RPMI8226 (cell line): ENCODE measurements at regions not wholly inside any gene's neighbourhood (a gene's known extent, or its start where the extent isn't known, plus 50 kb on each side); places are given as distances from the start of the nearest gene placed in this dataset.

Experiments used
- DNase-seq: peaks from one replicate; pipeline ENCODE4 v3.0.0-alpha.2; 2015

- no peak for DNase-seq
These were observed 77.7 kb upstream of the MAP4K3 start for GRCh38 chr2:39514825-39515224.

- DNase-seq, result no peak
These were observed 78.3 kb upstream of the MAP4K3 start for GRCh38 chr2:39515273-39515896.

- no peak for DNase-seq
These were observed 78.8 kb upstream of the MAP4K3 start for GRCh38 chr2:39515897-39516346.

- no peak for DNase-seq
These were observed 79.4 kb upstream of the MAP4K3 start for GRCh38 chr2:39516347-39517101.

- no peak for DNase-seq
These were observed 80.0 kb upstream of the MAP4K3 start for GRCh38 chr2:39517102-39517436.

- DNase-seq, result no peak
These were observed 80.5 kb upstream of the MAP4K3 start for GRCh38 chr2:39517622-39518021.

GRCh38 chr2:39519886-39520285 is 82.8 kb upstream of the MAP4K3 start:
- DNase-seq, result no peak

- DNase-seq, result no peak
These were observed 84.9 kb upstream of the MAP4K3 start for GRCh38 chr2:39521876-39522517.

GRCh38 chr2:39522518-39522877 is 85.4 kb upstream of the MAP4K3 start:
- no peak for DNase-seq

GRCh38 chr2:39523308-39524044 is 86.4 kb upstream of the MAP4K3 start:
- no peak for DNase-seq

- no peak for DNase-seq
These were observed 87.0 kb upstream of the MAP4K3 start for GRCh38 chr2:39524061-39524460.

GRCh38 chr2:39524756-39525635 is 87.9 kb upstream of the MAP4K3 start:
- DNase-seq, result no peak

- no peak for DNase-seq
These were observed 88.7 kb upstream of the MAP4K3 start for GRCh38 chr2:39525636-39526412.

- no peak for DNase-seq
These were observed 91.6 kb upstream of the MAP4K3 start for GRCh38 chr2:39528701-39529100.

GRCh38 chr2:39529836-39530235 is 92.8 kb upstream of the MAP4K3 start:
- no peak for DNase-seq

- no peak for DNase-seq
These were observed 93.4 kb upstream of the MAP4K3 start for GRCh38 chr2:39530411-39530866.

- no peak for DNase-seq
These were observed 94.2 kb upstream of the MAP4K3 start for GRCh38 chr2:39531220-39531777.

GRCh38 chr2:39532933-39533332 is 95.8 kb upstream of the MAP4K3 start:
- DNase-seq, result no peak

- no peak for DNase-seq
These were observed 97.1 kb upstream of the MAP4K3 start for GRCh38 chr2:39534095-39534711.

GRCh38 chr2:39535636-39536185 is 98.6 kb upstream of the MAP4K3 start:
- no peak for DNase-seq

- no peak for DNase-seq
These were observed 100.1 kb upstream of the MAP4K3 start for GRCh38 chr2:39537150-39537549.
